WTC11 (cell line): ENCODE measurements at regions not wholly inside any gene's neighbourhood (a gene's known extent, or its start where the extent isn't known, plus 50 kb on each side); places are given as distances from the start of the nearest gene placed in this dataset.

Source experiments
- ATAC-seq: fragments of 200-7000 bp; cut with Tn5 transposase; 2 replicates; pipeline ENCODE4 v1.10.0; 2021; ENCODE audit warnings: mild to moderate bottlenecking, moderate library complexity
- CTCF ChIA-PET: fragments of 300-600 bp; sonication (Branson Sonifier 250); formaldehyde crosslinking; loops from one replicate; lab custom pipeline; 2021; ENCODE audit warnings: antibody characterized with exemption; lab: Charles Lee
- POLR2A ChIA-PET: fragments of 350-600 bp; sonication (Branson Sonifier 250); formaldehyde crosslinking; loops from one replicate; lab custom pipeline; 2021; ENCODE audit warnings: antibody characterized with exemption; lab: Charles Lee
- DNase-seq: peaks from one replicate; pipeline ENCODE4 v3.0.0; 2021; ENCODE audit warnings: low spot score
- H3K27ac Mint-ChIP-seq: 2 replicates; pipeline ENCODE4 v1.8.0; 2021; ENCODE audit warnings: mixed read lengths
- H3K27me3 Mint-ChIP-seq: 2 replicates; pipeline ENCODE4 v1.8.0; 2021; ENCODE audit warnings: low read depth, mild to moderate bottlenecking, moderate library complexity, mixed read lengths
- H3K36me3 Mint-ChIP-seq: 2 replicates; pipeline ENCODE4 v1.8.0; 2021; ENCODE audit warnings: mixed read lengths
- H3K4me1 Mint-ChIP-seq: 2 replicates; pipeline ENCODE4 v1.8.0; 2022; ENCODE audit warnings: mixed read lengths
- H3K4me3 Mint-ChIP-seq: 2 replicates; pipeline ENCODE4 v1.8.0; 2021; ENCODE audit warnings: mild to moderate bottlenecking, moderate library complexity, mixed read lengths
- H3K9me3 Mint-ChIP-seq: 2 replicates; pipeline ENCODE4 v1.8.0; 2021; ENCODE audit warnings: mixed read lengths
- ATF6 ChIP-seq: sonication (generic); formaldehyde crosslinking; IDR thresholded peaks from 2 replicates; pipeline ENCODE4 v1.8.1; 2023; ENCODE audit warnings: mild to moderate bottlenecking, missing genetic modification reagents
- CDX4 ChIP-seq: fragments of 250-450 bp; sonication (Bioruptor Pico); IDR thresholded peaks from 2 replicates; pipeline ENCODE4 v1.9.0; 2021; ENCODE audit warnings: moderate library complexity, mild to moderate bottlenecking, inconsistent platforms, borderline replicate concordance
- CTCF ChIP-seq: fragments of 200-600 bp; IDR thresholded peaks from 2 replicates; pipeline ENCODE4 v1.8.0; 2022; ENCODE audit warnings: antibody characterized with exemption
- E2F5 ChIP-seq: sonication (generic); formaldehyde crosslinking; IDR thresholded peaks from 2 replicates; pipeline ENCODE4 v1.8.1; 2022; ENCODE audit warnings: mild to moderate bottlenecking, moderate library complexity, missing genetic modification reagents
- GABPB1 ChIP-seq: sonication (generic); formaldehyde crosslinking; IDR thresholded peaks from 2 replicates; pipeline ENCODE4 v1.8.1; 2023; ENCODE audit warnings: mild to moderate bottlenecking, missing genetic modification reagents
- GTF2I ChIP-seq: fragments of 250-450 bp; sonication (Bioruptor Pico); conservative IDR thresholded peaks from 2 replicates; pipeline ENCODE4 v1.4.0; 2021; ENCODE audit warnings: mild to moderate bottlenecking
- HMGA2 ChIP-seq: fragments of 250-450 bp; sonication (Bioruptor Pico); IDR thresholded peaks from 2 replicates; pipeline ENCODE4 v1.4.0; 2021; ENCODE audit warnings: mild to moderate bottlenecking, moderate library complexity
- IRF1 ChIP-seq: sonication (generic); formaldehyde crosslinking; IDR thresholded peaks from 2 replicates; pipeline ENCODE4 v1.8.0; 2023; ENCODE audit warnings: missing genetic modification reagents
- MAX ChIP-seq: sonication (generic); formaldehyde crosslinking; IDR thresholded peaks from 2 replicates; pipeline ENCODE4 v1.8.0; 2022; ENCODE audit warnings: mild to moderate bottlenecking, missing genetic modification reagents
- MLX ChIP-seq: sonication (generic); formaldehyde crosslinking; IDR thresholded peaks from 2 replicates; pipeline ENCODE4 v1.8.1; 2023; ENCODE audit warnings: mild to moderate bottlenecking, missing genetic modification reagents, moderate library complexity
- MXD4 ChIP-seq: fragments of 250-450 bp; sonication (Bioruptor Pico); IDR thresholded peaks from 2 replicates; pipeline ENCODE4 v1.8.0; 2021; ENCODE audit warnings: mild to moderate bottlenecking, moderate library complexity, borderline replicate concordance
- SP1 ChIP-seq: sonication (generic); formaldehyde crosslinking; conservative IDR thresholded peaks from 2 replicates; pipeline ENCODE4 v1.8.1; 2022; ENCODE audit warnings: missing genetic modification reagents
- ZBTB21 ChIP-seq: sonication (generic); formaldehyde crosslinking; IDR thresholded peaks from 2 replicates; pipeline ENCODE4 v1.8.1; 2023; ENCODE audit warnings: mild to moderate bottlenecking, missing genetic modification reagents, borderline replicate concordance
- ZNF138 ChIP-seq: sonication (generic); formaldehyde crosslinking; conservative IDR thresholded peaks from 2 replicates; pipeline ENCODE4 v1.8.1; 2022; ENCODE audit warnings: mild to moderate bottlenecking, moderate library complexity, missing genetic modification reagents
- ZNF263 ChIP-seq: sonication (generic); formaldehyde crosslinking; IDR thresholded peaks from 2 replicates; pipeline ENCODE4 v1.8.1; 2022; ENCODE audit warnings: low read depth, mild to moderate bottlenecking, moderate library complexity, missing genetic modification reagents
- ZNF317 ChIP-seq: sonication (generic); formaldehyde crosslinking; IDR thresholded peaks from 2 replicates; pipeline ENCODE4 v1.8.1; 2023; ENCODE audit warnings: low read depth, mild to moderate bottlenecking, moderate library complexity, missing genetic modification reagents, borderline replicate concordance
- ZNF396 ChIP-seq: fragments of 250-450 bp; sonication (Bioruptor Pico); IDR thresholded peaks from 2 replicates; pipeline ENCODE4 v1.8.0; 2021; ENCODE audit warnings: mild to moderate bottlenecking, moderate library complexity, borderline replicate concordance

GRCh38 chr18:42190643-42191042 lies 235.6 kb downstream of the PIK3C3 start (continued):
- TF ChIP-seq CDX4 (CRISPR knock-in tag), result no peak
- no peak for TF ChIP-seq SP1
- no peak for TF ChIP-seq HMGA2
- TF ChIP-seq ZNF317 (CRISPR knock-in tag), result no peak
- TF ChIP-seq ATF6 (CRISPR knock-in tag), result no peak
- TF ChIP-seq MXD4 (CRISPR knock-in tag), result no peak

- POLR2A ChIA-PET, result no interaction called here
- H3K36me3 Mint-ChIP-seq, result peaks cover 14% of the 10 kb centered on the region
- no peak overlapping the region for H3K4me3 Mint-ChIP-seq
- CTCF ChIA-PET, result no interaction called here
- DNase-seq (no peak), ATAC-seq (no peak)
- H3K4me1 Mint-ChIP-seq, result no peaks in the 10 kb centered on the region
- no peak for TF ChIP-seq ZNF138 (CRISPR knock-in tag)
- TF ChIP-seq GABPB1 (CRISPR knock-in tag), result peak; percentile 83
- no peak for TF ChIP-seq GTF2I (CRISPR knock-in tag)
- TF ChIP-seq, all 79 proteins: peak for 1
- no peak overlapping the region for H3K27ac Mint-ChIP-seq
- no peaks in the 10 kb centered on the region for H3K27me3 Mint-ChIP-seq
- H3K9me3 Mint-ChIP-seq, result peaks cover 19% of the 10 kb centered on the region
Observed at GRCh38 chr18:42192251-42193248, 237.5 kb downstream of the PIK3C3 start.

- Mint-ChIP-seq H3K36me3 (no peaks in the 10 kb centered on the region), H3K9me3 (no peaks in the 10 kb centered on the region), H3K27me3 (no peaks in the 10 kb centered on the region), H3K4me1 (no peaks in the 10 kb centered on the region), H3K4me3 (no peak overlapping the region), H3K27ac (no peak overlapping the region)
- CTCF ChIA-PET, result no interaction called here
- TF ChIP-seq IRF1 (CRISPR knock-in tag) (no peak), E2F5 (CRISPR knock-in tag) (no peak), SP1 (no peak), MAX (CRISPR knock-in tag) (no peak), CTCF (no peak), ZNF263 (no peak), MLX (CRISPR knock-in tag) (no peak), ZNF396 (CRISPR knock-in tag) (no peak), ZBTB21 (CRISPR knock-in tag) (no peak)
- ATAC-seq (no peak), DNase-seq (no peak)
- POLR2A ChIA-PET, result no interaction called here
Observed at GRCh38 chr18:42196651-42197050, 241.6 kb downstream of the PIK3C3 start.
